A172 (cell line): ENCODE measurements at regions not wholly inside any gene's neighbourhood (a gene's known extent, or its start where the extent isn't known, plus 50 kb on each side); places are given as distances from the start of the nearest gene placed in this dataset.
"Not testable (repeated sequence)": the region's sequence is repeated elsewhere in the genome, so short reads cannot be mapped to it uniquely, and the experiment has no call there.

ENCODE experiments used
- DNase-seq: peaks from one replicate; pipeline ENCODE4 v3.0.0-alpha.2; 2015; ENCODE audit warnings: low spot score

- no peak for DNase-seq
These were observed 167.4 kb upstream of the LDB2 start for GRCh38 chr4:17065821-17066220.

- DNase-seq, result no peak
These were observed 166.5 kb upstream of the LDB2 start for GRCh38 chr4:17064959-17065358.

DNA sequence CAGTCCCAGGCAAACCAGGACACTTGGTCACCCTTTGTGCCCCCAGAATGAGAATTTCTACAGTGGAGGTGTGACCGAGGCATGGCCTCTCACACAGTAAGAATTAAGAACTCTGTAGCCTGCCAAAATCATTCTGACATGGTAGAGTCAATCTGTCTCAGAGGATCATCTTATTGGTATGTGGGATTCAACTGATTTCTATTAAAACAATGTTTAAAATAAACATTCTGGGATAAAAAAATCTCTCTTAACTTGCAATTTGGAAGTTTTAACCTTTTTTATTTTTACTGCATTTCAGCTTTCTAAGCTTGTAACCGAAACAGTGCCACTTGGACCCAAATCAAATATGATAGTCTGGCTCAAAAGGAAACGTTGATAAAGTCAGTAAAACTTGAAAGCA lies 165.4 kb upstream of the LDB2 start:
- no peak for DNase-seq

DNA sequence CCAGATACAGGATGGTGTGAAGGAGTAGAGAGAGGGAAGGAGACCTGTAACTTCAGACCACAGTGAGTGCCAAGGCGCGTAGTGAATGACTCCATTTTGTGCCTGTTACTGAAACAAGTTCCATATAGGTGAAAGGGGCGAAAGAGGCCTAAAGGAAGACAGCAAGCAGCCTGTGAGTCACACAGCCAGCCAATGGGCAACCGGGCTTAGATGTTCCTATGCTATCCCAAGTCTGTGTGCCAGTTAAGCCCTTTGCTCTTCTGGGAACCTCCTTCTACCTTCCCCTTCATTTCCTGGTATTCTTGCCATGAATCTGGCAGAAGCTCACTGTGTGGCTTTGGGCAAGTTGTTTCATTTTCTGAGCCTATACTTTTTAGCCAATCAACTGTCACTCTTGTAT lies 161.8 kb upstream of the LDB2 start:
- no peak for DNase-seq

- DNase-seq, result no peak
These were observed 160.7 kb upstream of the LDB2 start for GRCh38 chr4:17058916-17059741.

GRCh38 chr4:17058536-17058915 lies 160.1 kb upstream of the LDB2 start:
- DNase-seq, result no peak

GRCh38 chr4:17057035-17057434 lies 158.6 kb upstream of the LDB2 start:
- DNase-seq, result no peak

DNA sequence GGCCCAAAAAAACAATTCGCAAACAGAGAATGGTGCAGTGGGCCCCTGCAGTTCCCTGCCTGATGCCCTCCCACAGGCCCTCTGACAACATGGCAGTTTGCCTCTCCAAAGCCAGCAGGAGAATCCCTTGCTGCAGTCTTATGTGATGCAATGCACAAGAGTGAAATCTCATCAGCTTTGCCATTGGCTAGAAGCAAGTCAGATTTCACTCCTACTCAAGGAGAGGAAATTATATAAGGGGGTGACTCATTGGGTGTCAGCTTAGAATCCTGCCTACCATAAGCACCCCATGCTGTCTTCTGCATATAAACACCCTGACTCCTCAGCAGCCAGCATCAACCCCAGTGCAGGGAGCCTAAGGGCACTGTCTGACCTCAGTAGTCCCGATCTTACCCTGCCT lies 157.3 kb upstream of the LDB2 start:
- peak; percentile 8 for DNase-seq

- DNase-seq, result no peak
These were observed 147.4 kb upstream of the LDB2 start for GRCh38 chr4:17045866-17046265.

DNA sequence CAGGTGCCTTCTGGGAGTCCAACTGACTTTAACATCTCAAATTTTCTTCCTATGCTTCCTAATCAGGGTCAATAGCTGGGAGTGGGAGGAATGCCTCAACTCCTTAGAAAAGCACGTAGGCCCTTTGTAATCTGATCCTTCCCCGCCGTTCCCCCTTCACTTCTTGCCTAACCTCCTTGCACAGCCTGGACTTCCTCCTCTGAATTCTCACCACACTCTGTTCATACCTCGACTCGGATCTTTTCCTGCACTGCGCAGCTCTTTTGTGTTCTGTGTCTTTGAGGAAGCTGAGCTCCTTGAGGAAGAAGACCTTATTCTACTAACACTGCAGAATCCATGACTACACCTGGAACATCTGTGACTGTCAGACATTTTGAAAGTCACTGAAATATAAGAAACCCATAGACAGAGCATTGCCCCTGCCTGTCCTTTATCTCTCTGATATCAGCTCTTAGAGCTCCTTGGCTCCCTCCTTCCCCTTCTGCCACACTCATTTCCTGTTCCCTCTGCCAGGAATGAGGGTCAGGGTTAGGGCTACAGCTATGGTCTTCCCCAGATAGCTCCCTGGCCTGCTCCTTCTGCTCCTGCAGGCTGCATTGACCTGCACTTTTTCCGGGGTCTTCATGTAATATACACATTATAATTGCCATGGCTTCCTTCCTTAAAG lies 140.2 kb upstream of the LDB2 start:
- DNase-seq, result no peak

DNA sequence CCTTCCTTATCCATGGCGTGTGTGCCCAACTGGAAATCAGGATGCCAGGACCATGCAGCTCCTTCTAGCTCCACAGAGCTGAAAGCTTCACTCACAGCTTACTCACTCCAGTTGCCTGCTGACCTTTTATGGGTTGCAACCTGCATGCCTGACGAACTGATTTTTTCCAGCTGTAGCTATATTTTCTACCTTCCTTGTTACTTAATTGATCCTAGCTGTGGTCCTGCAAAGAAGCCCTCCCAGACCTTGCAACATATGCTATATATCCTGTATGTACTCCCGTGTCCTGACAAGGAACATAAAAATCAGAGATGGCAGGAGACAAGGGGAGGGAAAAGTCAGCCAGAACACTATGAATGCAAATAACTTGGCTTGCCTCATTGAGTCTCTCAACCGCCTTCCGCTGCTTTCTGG lies 135.3 kb upstream of the LDB2 start:
- DNase-seq, result no peak

GRCh38 chr4:17033025-17033767 lies 134.8 kb upstream of the LDB2 start:
- no peak for DNase-seq

DNA sequence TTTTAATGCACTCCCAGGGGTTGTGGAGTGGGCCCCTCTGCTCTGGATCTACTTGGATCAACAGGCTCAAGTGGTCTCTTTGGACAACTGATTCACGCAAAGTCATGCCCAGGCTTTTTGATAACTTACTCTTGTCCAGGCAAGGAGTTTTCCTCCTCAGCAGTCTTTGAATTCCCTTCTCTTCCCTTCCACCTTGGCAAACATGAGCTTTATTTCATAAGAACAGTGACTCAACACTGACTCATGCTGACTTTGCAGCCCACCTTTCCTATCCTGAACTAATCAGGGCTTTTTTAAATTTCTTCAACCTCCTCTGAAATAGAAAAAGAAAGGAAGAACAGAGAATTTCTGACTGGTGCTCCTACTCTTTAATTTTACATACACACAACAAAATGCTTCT lies 132.1 kb upstream of the LDB2 start:
- peak; percentile 25 for DNase-seq

DNA sequence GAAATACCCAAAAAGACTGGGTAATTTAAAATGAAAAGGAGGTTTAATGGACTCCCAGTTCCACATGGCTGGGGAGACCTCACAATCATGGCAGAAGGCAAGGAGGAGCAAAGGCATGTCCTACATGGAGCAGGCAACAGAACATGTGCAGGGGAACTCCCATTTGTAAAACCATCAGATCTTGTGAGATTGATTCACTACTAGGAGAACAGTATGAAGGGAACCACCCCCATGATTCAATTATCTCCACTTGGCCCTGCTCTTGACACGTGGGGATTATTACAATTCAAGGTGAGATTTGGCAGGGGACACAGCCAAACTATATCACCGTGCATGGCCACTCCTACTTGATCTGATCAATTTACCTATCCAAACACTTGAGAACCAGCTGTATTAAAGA lies 131.5 kb upstream of the LDB2 start:
- DNase-seq, result no peak

DNA sequence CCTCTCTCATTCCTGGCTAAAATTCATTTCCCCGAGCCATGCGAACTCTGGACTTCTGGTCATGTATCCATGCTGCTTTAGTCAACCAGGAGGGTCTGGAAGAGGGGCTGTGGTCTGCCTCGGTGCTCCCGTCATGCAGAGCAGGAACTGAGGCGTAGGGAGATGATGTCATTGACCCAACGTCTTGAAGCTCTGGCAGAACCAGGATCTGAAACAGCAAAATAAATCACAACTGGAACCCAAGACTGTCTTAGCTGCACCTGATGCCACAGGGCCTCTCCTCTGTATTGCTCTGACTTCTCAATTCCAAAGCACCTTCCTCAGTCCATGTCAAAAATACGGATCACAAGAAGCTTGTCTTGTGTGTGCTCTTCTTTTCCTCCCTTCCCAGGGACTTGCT lies 131.0 kb upstream of the LDB2 start:
- DNase-seq, result no peak

DNA sequence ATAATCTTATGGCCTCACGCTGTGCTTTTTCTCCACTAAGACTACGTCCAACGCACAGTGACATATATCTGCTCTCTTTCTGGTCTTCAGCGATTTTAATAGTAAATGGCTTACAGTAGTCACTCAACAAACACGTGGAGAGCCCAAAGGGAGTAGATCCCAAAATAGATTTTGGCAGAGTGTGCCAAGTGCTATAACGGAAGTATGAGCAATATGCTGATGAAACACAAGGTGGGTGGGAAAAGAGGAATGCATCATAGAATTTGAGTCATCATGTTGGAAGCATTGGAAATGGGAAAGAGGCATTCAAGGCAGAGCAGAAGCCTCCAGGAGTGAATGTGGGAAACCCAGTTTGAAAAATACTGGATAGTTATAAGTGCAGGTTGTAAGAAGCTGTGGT lies 129.1 kb upstream of the LDB2 start:
- peak; percentile 60 for DNase-seq

DNA sequence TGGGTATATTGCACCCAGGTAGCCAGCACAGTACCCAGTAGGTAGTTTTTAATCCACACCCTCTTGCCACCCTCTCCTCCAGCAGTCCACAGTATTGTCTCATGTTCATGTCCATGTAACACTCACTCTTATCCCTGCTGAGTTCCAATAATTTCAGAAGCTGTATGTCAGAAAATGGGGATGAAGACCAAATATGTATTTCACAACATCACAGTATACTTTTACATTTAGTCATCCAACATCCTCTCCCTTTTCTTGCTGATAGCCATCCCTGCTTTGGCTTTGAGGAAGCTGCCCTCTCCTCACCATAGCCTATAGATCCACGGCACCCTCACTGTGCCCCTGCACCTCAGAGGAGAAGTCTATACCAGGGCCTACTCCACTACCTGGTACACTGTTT lies 126.0 kb upstream of the LDB2 start:
- no peak for DNase-seq

- no peak for DNase-seq
These were observed 122.5 kb upstream of the LDB2 start for GRCh38 chr4:17020901-17021300.

- DNase-seq, result no peak
These were observed 122.0 kb upstream of the LDB2 start for GRCh38 chr4:17020451-17020850.

DNA sequence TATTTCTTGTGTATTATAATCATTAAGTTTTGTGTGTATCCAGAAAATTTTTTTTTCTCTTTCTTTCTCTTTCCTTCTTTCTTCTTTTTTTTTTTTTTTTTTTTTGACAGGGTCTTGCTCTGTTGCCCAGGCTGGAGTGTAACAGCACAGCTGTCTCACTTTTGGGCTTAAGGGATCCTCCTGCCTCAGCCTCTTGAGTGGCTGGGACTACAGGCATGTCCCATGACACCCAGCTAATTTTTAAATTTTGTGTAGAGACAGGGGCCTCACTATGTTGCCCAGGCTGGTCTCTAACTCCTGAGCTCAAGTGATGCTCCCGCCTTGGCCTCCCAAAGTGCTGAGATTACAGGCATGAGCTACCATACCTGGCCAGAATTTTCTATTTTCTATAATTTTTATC lies 120.2 kb upstream of the LDB2 start:
- DNase-seq, result not testable (repeated sequence)

DNA sequence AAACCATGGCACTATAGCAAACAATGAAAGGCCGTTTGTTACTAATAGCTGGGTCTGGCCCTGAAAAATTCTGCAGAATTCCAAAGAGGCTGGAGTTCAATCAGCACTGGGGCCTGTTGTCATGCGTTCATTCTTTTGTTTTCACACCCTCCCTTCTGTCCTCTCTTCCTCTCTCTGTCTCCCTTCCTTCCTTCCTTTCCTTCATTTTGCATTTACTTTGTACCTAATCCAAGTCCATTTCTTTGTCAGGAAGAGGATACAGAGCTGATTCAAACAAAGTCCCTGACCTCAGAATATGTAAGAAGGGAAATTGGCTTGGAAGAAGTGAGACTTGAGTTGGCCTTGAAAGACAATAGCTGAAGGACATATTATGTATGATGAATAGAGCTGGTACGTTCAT lies 119.6 kb upstream of the LDB2 start:
- no peak for DNase-seq

- no peak for DNase-seq
These were observed 115.0 kb upstream of the LDB2 start for GRCh38 chr4:17013382-17014006.
